ENCODE measurements at regions not wholly inside any gene's neighbourhood (a gene's known extent, or its start where the extent isn't known, plus 50 kb on each side); places are given as distances from the start of the nearest gene placed in this dataset.

GRCh38 chr3:68136411-68136810, 482.0 kb upstream of the SUCLG2 start:
- no peak for TF ChIP-seq POLR2A (IDR thresholded peaks at IDR 0.05)
- no peak for TF ChIP-seq CTCF (IDR thresholded peaks at IDR 0.05)

All from Peyer's patch (tissue), 4 donors.